ENCODE measurements at regions not wholly inside any gene's neighbourhood (a gene's known extent, or its start where the extent isn't known, plus 50 kb on each side); places are given as distances from the start of the nearest gene placed in this dataset.

DNA sequence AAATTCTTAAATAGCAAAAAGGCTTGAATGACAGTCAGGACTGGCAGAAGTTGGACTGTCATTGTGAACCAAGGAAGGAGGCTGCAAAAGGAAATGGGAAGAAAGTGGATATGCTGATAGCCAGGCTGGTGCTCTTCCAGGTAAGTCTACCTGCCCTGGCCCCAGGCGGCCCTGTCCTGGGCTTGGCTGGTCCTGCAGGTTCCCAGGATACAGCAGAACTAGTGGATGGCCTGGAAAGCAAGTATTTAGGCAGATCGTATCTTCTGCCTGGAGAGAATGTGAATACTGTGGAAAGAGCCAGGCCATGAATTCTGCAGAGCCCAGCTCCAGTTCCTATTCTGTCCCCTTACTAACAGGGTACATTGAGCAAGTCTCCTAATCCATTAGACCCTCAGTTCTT, 149.3 kb downstream of the SEC61B start:
- peaks cover 26% of the 10 kb centered on the region for H3K4me1 Mint-ChIP-seq
- no peak for DNase-seq
- no peak overlapping the region for H3K27ac Mint-ChIP-seq
- H3K9me3 Mint-ChIP-seq: no peaks in the 10 kb centered on the region
- H3K4me3 Mint-ChIP-seq: no peak overlapping the region
- TF ChIP-seq, protein P1, sequence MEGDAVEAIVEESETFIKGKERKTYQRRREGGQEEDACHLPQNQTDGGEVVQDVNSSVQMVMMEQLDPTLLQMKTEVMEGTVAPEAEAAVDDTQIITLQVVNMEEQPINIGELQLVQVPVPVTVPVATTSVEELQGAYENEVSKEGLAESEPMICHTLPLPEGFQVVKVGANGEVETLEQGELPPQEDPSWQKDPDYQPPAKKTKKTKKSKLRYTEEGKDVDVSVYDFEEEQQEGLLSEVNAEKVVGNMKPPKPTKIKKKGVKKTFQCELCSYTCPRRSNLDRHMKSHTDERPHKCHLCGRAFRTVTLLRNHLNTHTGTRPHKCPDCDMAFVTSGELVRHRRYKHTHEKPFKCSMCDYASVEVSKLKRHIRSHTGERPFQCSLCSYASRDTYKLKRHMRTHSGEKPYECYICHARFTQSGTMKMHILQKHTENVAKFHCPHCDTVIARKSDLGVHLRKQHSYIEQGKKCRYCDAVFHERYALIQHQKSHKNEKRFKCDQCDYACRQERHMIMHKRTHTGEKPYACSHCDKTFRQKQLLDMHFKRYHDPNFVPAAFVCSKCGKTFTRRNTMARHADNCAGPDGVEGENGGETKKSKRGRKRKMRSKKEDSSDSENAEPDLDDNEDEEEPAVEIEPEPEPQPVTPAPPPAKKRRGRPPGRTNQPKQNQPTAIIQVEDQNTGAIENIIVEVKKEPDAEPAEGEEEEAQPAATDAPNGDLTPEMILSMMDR (IDR thresholded peaks at IDR 0.05): no peak
- H3K36me3 Mint-ChIP-seq (ENCODE audit: low read depth): no peaks in the 10 kb centered on the region
- peaks cover 30% of the 10 kb centered on the region for H3K27me3 Mint-ChIP-seq (ENCODE audit: low read depth, poor library complexity)

DNA sequence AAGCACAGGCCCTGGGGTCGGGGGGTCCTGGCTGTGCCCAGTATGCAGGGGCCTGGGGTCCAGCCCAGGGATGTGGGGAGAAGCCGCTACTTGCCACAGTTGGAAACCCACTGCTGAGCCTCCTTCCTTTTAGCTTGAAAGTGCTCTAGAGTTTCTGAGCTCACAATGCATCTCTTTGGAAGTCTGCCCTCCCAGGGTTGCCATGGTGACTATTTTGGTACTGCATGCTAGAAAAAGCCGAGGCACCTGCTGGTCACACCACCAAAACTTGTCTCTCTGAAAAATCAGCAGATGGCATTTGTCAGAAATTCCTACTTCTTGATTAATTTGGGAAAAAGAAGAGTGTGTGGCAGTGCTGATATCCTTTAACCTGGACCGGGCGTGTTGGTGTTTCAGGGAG, 151.8 kb downstream of the SEC61B start:
- Mint-ChIP-seq H3K27me3 (ENCODE audit: low read depth, poor library complexity) (peaks cover 28% of the 10 kb centered on the region), H3K4me3 (no peak overlapping the region), H3K4me1 (peaks cover 13% of the 10 kb centered on the region), H3K9me3 (no peaks in the 10 kb centered on the region), H3K27ac (no peak overlapping the region), H3K36me3 (ENCODE audit: low read depth) (no peaks in the 10 kb centered on the region)
- DNase-seq: no peak
- TF ChIP-seq, protein P1 (IDR thresholded peaks at IDR 0.05): no peak

DNA sequence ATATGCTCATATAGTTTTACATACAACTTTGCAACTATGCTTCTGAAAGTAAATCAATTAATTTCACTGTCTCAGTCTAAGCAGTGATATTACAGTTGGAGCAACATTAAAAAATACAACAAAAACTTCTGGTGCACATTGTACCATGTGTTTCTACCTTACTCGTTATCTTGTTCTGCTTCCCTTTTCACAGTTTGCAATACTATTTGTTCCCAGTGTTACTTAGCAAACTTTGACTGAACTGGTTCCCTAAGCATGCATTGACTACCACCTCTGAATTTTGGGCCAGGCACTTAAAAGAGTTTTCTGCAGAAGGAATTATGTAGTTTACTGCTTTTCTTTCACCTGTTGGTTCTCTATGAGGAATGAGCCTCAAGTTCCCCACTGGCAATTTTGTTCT, 152.7 kb downstream of the SEC61B start:
- peaks cover 24% of the 10 kb centered on the region for H3K27me3 Mint-ChIP-seq (ENCODE audit: low read depth, poor library complexity)
- H3K27ac Mint-ChIP-seq: no peak overlapping the region
- no peaks in the 10 kb centered on the region for H3K36me3 Mint-ChIP-seq (ENCODE audit: low read depth)
- no peak overlapping the region for H3K4me3 Mint-ChIP-seq
- TF ChIP-seq, protein P1 (IDR thresholded peaks at IDR 0.05): no peak
- no peak for DNase-seq
- H3K4me1 Mint-ChIP-seq: peaks cover 5% of the 10 kb centered on the region
- H3K9me3 Mint-ChIP-seq: no peaks in the 10 kb centered on the region

DNA sequence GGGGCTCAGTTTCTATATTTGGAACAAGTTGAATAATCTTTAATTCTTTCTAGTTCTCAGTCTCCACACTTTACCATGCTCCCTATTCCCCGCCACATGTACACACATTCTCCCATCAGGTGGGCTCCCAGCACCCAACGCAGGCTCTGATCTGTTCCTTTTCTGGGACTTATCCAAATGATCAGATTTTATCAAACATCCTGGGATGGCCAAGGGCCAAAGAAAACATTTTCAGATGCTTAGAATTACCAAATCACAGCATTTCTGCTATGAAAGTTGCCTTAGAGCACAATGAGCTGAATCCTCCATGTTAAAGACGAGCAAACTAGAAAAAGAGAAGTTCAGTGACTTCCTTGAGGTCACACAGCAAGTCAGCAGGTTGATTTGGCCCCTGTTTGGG, 153.4 kb downstream of the SEC61B start:
- Mint-ChIP-seq H3K4me3 (no peak overlapping the region), H3K9me3 (no peaks in the 10 kb centered on the region), H3K4me1 (no peaks in the 10 kb centered on the region), H3K36me3 (ENCODE audit: low read depth) (no peaks in the 10 kb centered on the region), H3K27ac (no peak overlapping the region), H3K27me3 (ENCODE audit: low read depth, poor library complexity) (peaks cover 23% of the 10 kb centered on the region)
- TF ChIP-seq, protein P1 (IDR thresholded peaks at IDR 0.05): no peak
- DNase-seq: no peak

DNA sequence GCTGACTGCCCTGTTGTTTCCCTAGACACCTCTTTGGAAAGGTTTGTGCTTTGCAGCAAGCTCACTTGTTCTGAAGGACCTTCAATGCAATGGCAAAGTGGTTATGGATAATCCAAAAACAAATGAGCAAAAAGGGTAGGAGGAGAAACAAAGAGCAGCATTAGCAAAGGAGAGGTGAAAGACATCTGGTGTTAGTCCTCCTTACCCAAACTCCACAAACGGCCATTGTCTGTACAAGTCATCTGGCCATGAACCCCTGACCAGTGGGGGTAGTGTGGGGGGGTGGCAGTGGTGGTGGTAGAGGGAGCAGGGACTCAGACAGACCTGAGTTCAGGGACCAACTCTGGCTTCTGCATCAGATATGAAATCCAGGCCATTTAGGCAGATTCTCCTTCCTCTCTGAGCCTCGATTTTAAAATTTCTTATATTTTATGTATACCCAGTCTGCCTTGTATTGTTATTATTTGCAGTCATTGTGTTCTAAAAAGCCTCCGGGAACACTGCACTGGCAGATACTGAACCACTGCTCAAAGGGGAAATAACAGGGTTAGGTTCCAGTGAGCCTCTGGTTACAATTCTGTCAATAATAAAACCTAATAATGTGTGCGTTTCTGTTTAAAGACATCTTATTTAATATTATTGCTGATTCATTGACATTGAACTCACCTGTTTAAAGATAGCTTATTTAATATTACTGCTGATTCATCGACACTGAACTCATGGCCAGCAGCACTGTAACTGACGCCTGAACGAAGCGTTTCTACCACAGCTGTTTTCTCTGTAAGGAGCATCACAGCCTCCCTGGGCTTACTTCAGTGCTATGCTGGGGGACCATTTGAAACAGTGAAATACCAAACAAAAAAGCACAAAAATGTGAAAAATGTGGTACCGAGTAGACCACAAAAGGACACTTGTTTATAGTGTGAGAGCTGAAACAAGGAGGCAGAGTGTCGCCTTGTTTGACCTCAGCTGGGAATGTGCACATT, 156.0 kb downstream of the SEC61B start:
- TF ChIP-seq, protein P1 (IDR thresholded peaks at IDR 0.05): no peak
- Mint-ChIP-seq H3K9me3 (no peaks in the 10 kb centered on the region), H3K4me1 (no peaks in the 10 kb centered on the region), H3K4me3 (no peak overlapping the region), H3K36me3 (ENCODE audit: low read depth) (no peaks in the 10 kb centered on the region), H3K27ac (no peak overlapping the region), H3K27me3 (ENCODE audit: low read depth, poor library complexity) (peaks cover 16% of the 10 kb centered on the region)
- no peak for DNase-seq

DNA sequence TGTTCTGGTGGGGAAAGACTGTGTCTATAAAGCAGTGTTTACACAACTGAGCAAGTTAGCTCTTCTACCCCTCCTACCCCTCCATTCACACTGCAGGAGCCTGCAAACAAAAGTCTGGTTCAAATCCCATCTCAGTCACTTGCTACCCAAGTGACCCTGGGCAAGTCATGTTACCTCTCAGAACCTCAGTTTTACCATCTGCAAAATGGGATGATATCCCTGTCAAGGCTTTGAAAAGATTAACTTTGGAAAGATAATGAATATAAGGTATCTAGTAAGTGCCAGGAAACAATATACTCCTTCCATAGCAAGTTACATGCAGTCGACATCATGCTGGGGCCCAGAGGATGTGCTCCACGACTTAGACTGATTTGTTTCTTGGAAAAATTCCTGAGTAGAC, 161.5 kb downstream of the SEC61B start:
- H3K27ac Mint-ChIP-seq: no peak overlapping the region
- TF ChIP-seq, protein P1 (IDR thresholded peaks at IDR 0.05): no peak
- no peaks in the 10 kb centered on the region for H3K9me3 Mint-ChIP-seq
- peaks cover 15% of the 10 kb centered on the region for H3K27me3 Mint-ChIP-seq (ENCODE audit: low read depth, poor library complexity)
- no peak for DNase-seq
- no peaks in the 10 kb centered on the region for H3K36me3 Mint-ChIP-seq (ENCODE audit: low read depth)
- H3K4me3 Mint-ChIP-seq: no peak overlapping the region
- H3K4me1 Mint-ChIP-seq: no peaks in the 10 kb centered on the region

Data from nephron progenitor cell (in vitro differentiated cells).